GM12878 (cell line): ENCODE measurements at regions not wholly inside any gene's neighbourhood (a gene's known extent, or its start where the extent isn't known, plus 50 kb on each side); places are given as distances from the start of the nearest gene placed in this dataset.

Experiments used
- EGR1 ChIP-seq, 2 experiments: IDR thresholded peaks; 1 replicate in 1 of 2; 2 replicates in 1 of 2; pipeline ENCODE4 v1.6.1; 2011 to 2012; ENCODE audit warnings: low read depth in 2 of 2, low read length in 2 of 2, borderline replicate concordance in 1 of 2, mild to moderate bottlenecking in 1 of 2, moderate library complexity in 1 of 2
- HDGF ChIP-seq: fragments of 450-650 bp; IDR thresholded peaks from 2 replicates; pipeline ENCODE4 v1.6.1; 2016; ENCODE audit warnings: antibody characterized with exemption
- MYC ChIP-seq: IDR thresholded peaks from 2 replicates; pipeline ENCODE4 v1.6.1; 2011; ENCODE audit warnings: mild to moderate bottlenecking, low read length, moderate library complexity, inconsistent platforms; ENCODE audit not compliant: insufficient read depth, insufficient replicate concordance, insufficient read length, severe bottlenecking
- NFIC ChIP-seq: IDR thresholded peaks from 2 replicates; pipeline ENCODE4 v1.6.1; 2012; ENCODE audit warnings: low read depth, mild to moderate bottlenecking, inconsistent platforms, low read length, moderate library complexity
- NFYB ChIP-seq: IDR thresholded peaks from 2 replicates; pipeline ENCODE4 v1.6.1; 2011; ENCODE audit warnings: low read depth, mild to moderate bottlenecking, low read length, improper control_type of control experiment, moderate library complexity; ENCODE audit not compliant: insufficient read depth
- NR2C2 ChIP-seq: IDR thresholded peaks from 2 replicates; pipeline ENCODE4 v1.6.1; 2011; ENCODE audit warnings: borderline replicate concordance, low read depth; ENCODE audit not compliant: control insufficient read depth, insufficient read length
- POLR2A ChIP-seq: IDR thresholded peaks from 2 replicates; pipeline ENCODE4 v1.6.1; 2011; ENCODE audit warnings: low read depth, mild to moderate bottlenecking, low read length
- POLR2AphosphoS5 ChIP-seq: IDR thresholded peaks from 2 replicates; pipeline ENCODE4 v1.6.1; 2011; ENCODE audit warnings: mild to moderate bottlenecking, low read length, inconsistent platforms
- SMAD1 ChIP-seq: fragments of 450-650 bp; IDR thresholded peaks from 2 replicates; pipeline ENCODE4 v1.6.1; 2018; ENCODE audit warnings: mild to moderate bottlenecking, low read depth; ENCODE audit not compliant: partially characterized antibody
- SUPT20H ChIP-seq: IDR thresholded peaks from 2 replicates; pipeline ENCODE4 v1.6.1; 2011; ENCODE audit warnings: low read depth, mild to moderate bottlenecking, low read length, moderate library complexity, borderline replicate concordance; ENCODE audit not compliant: control insufficient read depth
- TF ChIP-seq, protein P1 (sequence below): fragments of 450-650 bp; IDR thresholded peaks from 2 replicates; pipeline ENCODE4 v1.6.1; 2017; ENCODE audit warnings: mild to moderate bottlenecking, low read depth, inconsistent platforms; ENCODE audit not compliant: poor library complexity, severe bottlenecking
- TF ChIP-seq, protein P2 (sequence below): IDR thresholded peaks from 2 replicates; pipeline ENCODE4 v1.6.1; 2012; ENCODE audit warnings: low read depth, low read length, improper control_type of control experiment
- TF ChIP-seq, protein P3 (sequence below), 3 experiments: IDR thresholded peaks in 2 of 3; conservative IDR thresholded peaks in 1 of 3; 2 replicates each; pipeline ENCODE4 v1.5.1; 2011; ENCODE audit warnings: low read depth in 3 of 3, low read length in 3 of 3, mild to moderate bottlenecking in 3 of 3, control low read depth in 2 of 3, moderate library complexity in 2 of 3, inconsistent platforms in 1 of 3, mixed read lengths in 1 of 3; ENCODE audit not compliant: control insufficient read depth in 2 of 3, insufficient read depth in 1 of 3; ENCODE audit errors: extremely low read depth in 1 of 3

DNA sequence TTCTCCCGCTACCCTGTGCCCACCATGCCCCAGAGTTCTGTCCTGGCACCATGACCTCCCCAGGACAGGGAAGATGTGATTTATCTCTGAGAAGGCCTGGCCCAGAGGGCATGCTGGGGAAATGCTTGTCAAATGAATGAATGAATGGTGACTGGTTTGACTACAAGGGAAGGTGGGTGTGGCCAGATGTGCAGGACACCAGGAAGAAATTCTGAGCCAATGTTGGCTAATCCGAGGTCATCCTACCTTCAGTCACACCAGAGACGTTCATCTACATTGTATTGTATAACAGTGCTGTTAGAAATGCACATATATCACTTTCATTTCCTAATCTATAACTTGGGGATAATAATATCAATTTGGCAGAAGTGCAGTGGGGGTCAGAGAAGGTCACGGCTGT, 138.4 kb downstream of the FAM43A start:
- no peak for TF ChIP-seq NR2C2
- TF ChIP-seq, protein P1, sequence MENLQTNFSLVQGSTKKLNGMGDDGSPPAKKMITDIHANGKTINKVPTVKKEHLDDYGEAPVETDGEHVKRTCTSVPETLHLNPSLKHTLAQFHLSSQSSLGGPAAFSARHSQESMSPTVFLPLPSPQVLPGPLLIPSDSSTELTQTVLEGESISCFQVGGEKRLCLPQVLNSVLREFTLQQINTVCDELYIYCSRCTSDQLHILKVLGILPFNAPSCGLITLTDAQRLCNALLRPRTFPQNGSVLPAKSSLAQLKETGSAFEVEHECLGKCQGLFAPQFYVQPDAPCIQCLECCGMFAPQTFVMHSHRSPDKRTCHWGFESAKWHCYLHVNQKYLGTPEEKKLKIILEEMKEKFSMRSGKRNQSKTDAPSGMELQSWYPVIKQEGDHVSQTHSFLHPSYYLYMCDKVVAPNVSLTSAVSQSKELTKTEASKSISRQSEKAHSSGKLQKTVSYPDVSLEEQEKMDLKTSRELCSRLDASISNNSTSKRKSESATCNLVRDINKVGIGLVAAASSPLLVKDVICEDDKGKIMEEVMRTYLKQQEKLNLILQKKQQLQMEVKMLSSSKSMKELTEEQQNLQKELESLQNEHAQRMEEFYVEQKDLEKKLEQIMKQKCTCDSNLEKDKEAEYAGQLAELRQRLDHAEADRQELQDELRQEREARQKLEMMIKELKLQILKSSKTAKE, result no peak
- TF ChIP-seq, protein P2, sequence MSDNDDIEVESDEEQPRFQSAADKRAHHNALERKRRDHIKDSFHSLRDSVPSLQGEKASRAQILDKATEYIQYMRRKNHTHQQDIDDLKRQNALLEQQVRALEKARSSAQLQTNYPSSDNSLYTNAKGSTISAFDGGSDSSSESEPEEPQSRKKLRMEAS, result no peak
- no peak for TF ChIP-seq POLR2A
- no peak for TF ChIP-seq MYC
- TF ChIP-seq, protein P3, sequence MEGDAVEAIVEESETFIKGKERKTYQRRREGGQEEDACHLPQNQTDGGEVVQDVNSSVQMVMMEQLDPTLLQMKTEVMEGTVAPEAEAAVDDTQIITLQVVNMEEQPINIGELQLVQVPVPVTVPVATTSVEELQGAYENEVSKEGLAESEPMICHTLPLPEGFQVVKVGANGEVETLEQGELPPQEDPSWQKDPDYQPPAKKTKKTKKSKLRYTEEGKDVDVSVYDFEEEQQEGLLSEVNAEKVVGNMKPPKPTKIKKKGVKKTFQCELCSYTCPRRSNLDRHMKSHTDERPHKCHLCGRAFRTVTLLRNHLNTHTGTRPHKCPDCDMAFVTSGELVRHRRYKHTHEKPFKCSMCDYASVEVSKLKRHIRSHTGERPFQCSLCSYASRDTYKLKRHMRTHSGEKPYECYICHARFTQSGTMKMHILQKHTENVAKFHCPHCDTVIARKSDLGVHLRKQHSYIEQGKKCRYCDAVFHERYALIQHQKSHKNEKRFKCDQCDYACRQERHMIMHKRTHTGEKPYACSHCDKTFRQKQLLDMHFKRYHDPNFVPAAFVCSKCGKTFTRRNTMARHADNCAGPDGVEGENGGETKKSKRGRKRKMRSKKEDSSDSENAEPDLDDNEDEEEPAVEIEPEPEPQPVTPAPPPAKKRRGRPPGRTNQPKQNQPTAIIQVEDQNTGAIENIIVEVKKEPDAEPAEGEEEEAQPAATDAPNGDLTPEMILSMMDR (IDR thresholded peaks at IDR 0.05 in 2 of 3, conservative IDR thresholded peaks at IDR 0.05 in 1 of 3; ENCODE audit: control insufficient read depth in 2 of 3, extremely low read depth in 1 of 3, insufficient read depth in 1 of 3, low read depth in 3 of 3, low read length in 3 of 3), result no peak
- no peak for TF ChIP-seq SUPT20H
- no peak for TF ChIP-seq POLR2AphosphoS5
- TF ChIP-seq NFYB, result no peak
- no peak for TF ChIP-seq EGR1 (IDR thresholded peaks at IDR 0.05; ENCODE audit: borderline replicate concordance in 1 of 2, low read depth in 2 of 2, low read length in 2 of 2)
- no peak for TF ChIP-seq SMAD1
- TF ChIP-seq HDGF, result no peak
- TF ChIP-seq NFIC, result no peak
